Smooth muscle cell (in vitro differentiated cells): ENCODE measurements at regions not wholly inside any gene's neighbourhood (a gene's known extent, or its start where the extent isn't known, plus 50 kb on each side); places are given as distances from the start of the nearest gene placed in this dataset.

ENCODE experiments used
- DNase-seq: peaks from one replicate; lab custom pipeline; 2025; ENCODE audit not compliant: unreplicated experiment; lab: John Stamatoyannopoulos, UW
- H2AFZ ChIP-seq: fragments of 200-600 bp; sonication (generic); 2 replicates; pipeline ENCODE4 v1.6.0; 2016; ENCODE audit warnings: antibody characterized with exemption, low read depth, mild to moderate bottlenecking
- H3F3A ChIP-seq: fragments of 200-600 bp; sonication (generic); 2 replicates; pipeline ENCODE4 v1.6.0; 2017; ENCODE audit warnings: antibody characterized with exemption, low read depth
- H3K27ac ChIP-seq: fragments of 200-600 bp; sonication (generic); 2 replicates; pipeline ENCODE4 v1.5.1; 2016; ENCODE audit warnings: low read depth, mild to moderate bottlenecking
- H3K27me3 ChIP-seq: fragments of 200-600 bp; sonication (generic); 2 replicates; pipeline ENCODE4 v1.6.1; 2016; ENCODE audit warnings: low read depth, mild to moderate bottlenecking
- H3K36me3 ChIP-seq: fragments of 200-600 bp; sonication (generic); 2 replicates; pipeline ENCODE4 v1.5.1; 2016; ENCODE audit warnings: low read depth
- H3K4me1 ChIP-seq: fragments of 200-600 bp; sonication (generic); 2 replicates; pipeline ENCODE4 v1.5.1; 2016; ENCODE audit warnings: low read depth
- H3K4me2 ChIP-seq: fragments of 200-600 bp; sonication (generic); 2 replicates; pipeline ENCODE4 v1.6.0; 2016; ENCODE audit warnings: mild to moderate bottlenecking
- H3K4me3 ChIP-seq: fragments of 200-600 bp; sonication (generic); 2 replicates; pipeline ENCODE4 v1.5.1; 2016; ENCODE audit warnings: mild to moderate bottlenecking
- H3K79me2 ChIP-seq: fragments of 200-600 bp; sonication (generic); 2 replicates; pipeline ENCODE4 v1.6.0; 2016; ENCODE audit warnings: low read depth, mild to moderate bottlenecking
- H3K9ac ChIP-seq: fragments of 200-600 bp; sonication (generic); 2 replicates; pipeline ENCODE4 v1.6.0; 2016; ENCODE audit warnings: low read depth
- H3K9me3 ChIP-seq: fragments of 200-600 bp; sonication (generic); replicated peaks from 2 replicates; pipeline ENCODE4 v1.5.1; 2016; ENCODE audit warnings: low read depth
- H4K20me1 ChIP-seq: fragments of 200-600 bp; sonication (generic); 2 replicates; pipeline ENCODE4 v1.6.0; 2016; ENCODE audit warnings: low read depth
- WGBS: methylation state at CpG from one replicate; pipeline ENCODE4 v1.1.7; 2016; ENCODE audit warnings: low lambda C conversion rate; 5-methylcytosine and 5-hydroxymethylcytosine counted together
- TF ChIP-seq, protein P1 (sequence below): fragments of 200-600 bp; sonication (generic); IDR thresholded peaks from 2 replicates; pipeline ENCODE4 v1.5.1; 2017; ENCODE audit warnings: borderline replicate concordance, mild to moderate bottlenecking, antibody characterized with exemption; ENCODE audit not compliant: insufficient read depth, poor library complexity, severe bottlenecking

DNA sequence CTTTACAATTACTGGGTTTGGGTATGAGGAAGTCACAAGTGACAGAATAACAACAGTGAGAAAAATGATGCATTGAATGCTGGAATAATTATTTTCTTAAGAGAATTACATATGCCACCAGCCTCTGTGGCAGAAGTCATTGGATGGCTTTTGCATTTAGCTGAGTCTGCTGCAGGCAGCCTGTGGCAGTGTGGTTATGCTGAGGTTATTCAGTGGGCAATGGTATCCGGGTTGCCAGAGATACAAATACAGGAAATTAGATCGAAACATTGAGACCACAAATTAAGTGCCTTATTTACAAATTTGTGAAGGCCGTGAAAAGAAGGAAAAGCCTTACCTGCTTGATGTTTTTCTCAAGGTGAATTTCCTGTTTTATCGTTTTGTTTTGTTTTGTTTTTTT, 1050.0 kb downstream of the GALC start:
- no peak overlapping the region for H2AFZ ChIP-seq
- no peaks in the 10 kb centered on the region for H3K9me3 ChIP-seq
- H3K27ac ChIP-seq, result no peak overlapping the region
- TF ChIP-seq, protein P1, sequence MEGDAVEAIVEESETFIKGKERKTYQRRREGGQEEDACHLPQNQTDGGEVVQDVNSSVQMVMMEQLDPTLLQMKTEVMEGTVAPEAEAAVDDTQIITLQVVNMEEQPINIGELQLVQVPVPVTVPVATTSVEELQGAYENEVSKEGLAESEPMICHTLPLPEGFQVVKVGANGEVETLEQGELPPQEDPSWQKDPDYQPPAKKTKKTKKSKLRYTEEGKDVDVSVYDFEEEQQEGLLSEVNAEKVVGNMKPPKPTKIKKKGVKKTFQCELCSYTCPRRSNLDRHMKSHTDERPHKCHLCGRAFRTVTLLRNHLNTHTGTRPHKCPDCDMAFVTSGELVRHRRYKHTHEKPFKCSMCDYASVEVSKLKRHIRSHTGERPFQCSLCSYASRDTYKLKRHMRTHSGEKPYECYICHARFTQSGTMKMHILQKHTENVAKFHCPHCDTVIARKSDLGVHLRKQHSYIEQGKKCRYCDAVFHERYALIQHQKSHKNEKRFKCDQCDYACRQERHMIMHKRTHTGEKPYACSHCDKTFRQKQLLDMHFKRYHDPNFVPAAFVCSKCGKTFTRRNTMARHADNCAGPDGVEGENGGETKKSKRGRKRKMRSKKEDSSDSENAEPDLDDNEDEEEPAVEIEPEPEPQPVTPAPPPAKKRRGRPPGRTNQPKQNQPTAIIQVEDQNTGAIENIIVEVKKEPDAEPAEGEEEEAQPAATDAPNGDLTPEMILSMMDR, result no peak
- no peaks in the 10 kb centered on the region for H3K4me1 ChIP-seq
- no peaks in the 10 kb centered on the region for H3K36me3 ChIP-seq
- no peak overlapping the region for H3K4me2 ChIP-seq
- H4K20me1 ChIP-seq, result no peaks in the 10 kb centered on the region
- no peak for DNase-seq
- H3F3A ChIP-seq, result no peaks in the 10 kb centered on the region
- H3K79me2 ChIP-seq, result no peaks in the 10 kb centered on the region
- no peak overlapping the region for H3K9ac ChIP-seq
- no peak overlapping the region for H3K4me3 ChIP-seq
- WGBS, result 84% methylated on average over 4 of the region's 4 CpGs
- H3K27me3 ChIP-seq, result no peaks in the 10 kb centered on the region

DNA sequence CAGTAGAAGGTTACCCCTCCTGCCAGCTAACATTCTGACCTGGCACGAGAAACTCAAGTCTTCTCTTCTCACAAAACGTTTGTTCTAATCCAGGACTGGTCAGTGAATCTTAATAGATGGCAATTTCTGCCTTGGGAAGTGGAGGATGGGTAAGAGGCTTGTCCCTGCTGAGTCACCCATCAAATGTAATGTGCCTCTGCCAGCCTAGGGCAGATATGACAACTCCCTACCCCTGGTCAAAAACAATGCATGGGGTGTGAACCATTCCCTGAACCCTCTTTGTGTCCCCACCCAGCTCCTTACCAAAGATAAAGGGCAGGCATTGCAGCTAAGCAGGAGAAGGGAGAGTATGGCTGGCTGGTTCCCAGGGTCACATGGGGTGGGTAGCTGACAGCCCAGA, 1052.9 kb downstream of the GALC start:
- Histone ChIP-seq H3K9me3 (no peaks in the 10 kb centered on the region), H3K9ac (no peak overlapping the region), H3K27me3 (no peaks in the 10 kb centered on the region), H3K79me2 (no peaks in the 10 kb centered on the region), H3F3A (no peaks in the 10 kb centered on the region), H3K27ac (no peak overlapping the region), H3K4me2 (no peak overlapping the region), H4K20me1 (no peaks in the 10 kb centered on the region), H3K4me1 (no peaks in the 10 kb centered on the region), H2AFZ (no peak overlapping the region), H3K36me3 (no peaks in the 10 kb centered on the region), H3K4me3 (no peak overlapping the region)
- 74% methylated on average over 2 of the region's 2 CpGs for WGBS
- no peak for DNase-seq
- TF ChIP-seq, protein P1, result no peak

- 83% methylated on average over 8 of the region's 8 CpGs for whole genome bisulfite sequencing
- TF ChIP-seq, protein P1, result no peak
- Histone ChIP-seq H3K9ac (no peak overlapping the region), H3K36me3 (no peaks in the 10 kb centered on the region), H3K9me3 (no peaks in the 10 kb centered on the region), H3K27me3 (no peaks in the 10 kb centered on the region), H3K79me2 (no peaks in the 10 kb centered on the region), H3K4me3 (no peak overlapping the region), H3K27ac (no peak overlapping the region), H3F3A (no peaks in the 10 kb centered on the region), H3K4me1 (no peaks in the 10 kb centered on the region), H4K20me1 (no peaks in the 10 kb centered on the region), H2AFZ (no peak overlapping the region), H3K4me2 (no peak overlapping the region)
- DNase-seq, result no peak
These were observed 1054.7 kb downstream of the GALC start for GRCh38 chr14:86938320-86938719.

- no peak overlapping the region for H2AFZ ChIP-seq
- H3K9ac ChIP-seq, result no peak overlapping the region
- H3K36me3 ChIP-seq, result no peaks in the 10 kb centered on the region
- no peak overlapping the region for H3K4me3 ChIP-seq
- H3K27me3 ChIP-seq, result no peaks in the 10 kb centered on the region
- H3K27ac ChIP-seq, result no peak overlapping the region
- no peaks in the 10 kb centered on the region for H3K4me1 ChIP-seq
- TF ChIP-seq, protein P1, result no peak
- no peaks in the 10 kb centered on the region for H4K20me1 ChIP-seq
- no peak for DNase-seq
- no peak overlapping the region for H3K4me2 ChIP-seq
- no peaks in the 10 kb centered on the region for H3K9me3 ChIP-seq
- 92% methylated on average over 2 of the region's 2 CpGs for WGBS
- H3K79me2 ChIP-seq, result no peaks in the 10 kb centered on the region
- no peaks in the 10 kb centered on the region for H3F3A ChIP-seq
These were observed 1056.4 kb downstream of the GALC start for GRCh38 chr14:86936556-86936955.
